CD14-positive monocyte (primary cell): ENCODE measurements at regions not wholly inside any gene's neighbourhood (a gene's known extent, or its start where the extent isn't known, plus 50 kb on each side); places are given as distances from the start of the nearest gene placed in this dataset.

Experiments
- DNase-seq, 3 donors: peaks; one replicate each; pipeline ENCODE4 v3.0.0-alpha.2; 2011 to 2022
- H2AFZ ChIP-seq: 2 replicates; pipeline ENCODE4 v1.6.0; 2012; ENCODE audit warnings: mild to moderate bottlenecking, low read depth, low read length, inconsistent platforms; ENCODE audit not compliant: insufficient read depth, poor library complexity, severe bottlenecking
- H3K27ac ChIP-seq, 2 donors: 1 replicate in 1 of 2; 2 replicates in 1 of 2; pipeline ENCODE4 v1.5.1; 2012 to 2013; ENCODE audit warnings: low read length in 2 of 2, control low read depth in 1 of 2, inconsistent platforms in 1 of 2, low read depth in 1 of 2, mild to moderate bottlenecking in 1 of 2
- H3K27me3 ChIP-seq, 2 donors: one replicate each; pipeline versions ENCODE4 v1.6.0 to v1.6.1; 2011 to 2013; ENCODE audit warnings: low read length in 2 of 2; ENCODE audit not compliant: control insufficient read depth in 2 of 2, insufficient read depth in 2 of 2
- H3K36me3 ChIP-seq, 2 donors: replicated peaks in 1 of 2; 1 replicate in 1 of 2; 2 replicates in 1 of 2; pipeline versions ENCODE4 v1.5.1 to v1.6.1; 2012 to 2013; ENCODE audit warnings: low read length in 2 of 2, control low read depth in 1 of 2, inconsistent platforms in 1 of 2, mild to moderate bottlenecking in 1 of 2; ENCODE audit not compliant: insufficient read depth in 2 of 2, control insufficient read depth in 1 of 2
- H3K4me1 ChIP-seq, 2 donors: 1 replicate in 1 of 2; 2 replicates in 1 of 2; pipeline versions ENCODE4 v1.5.1 to v1.6.1; 2012 to 2013; ENCODE audit warnings: low read length in 2 of 2, control low read depth in 1 of 2, inconsistent platforms in 1 of 2, mild to moderate bottlenecking in 1 of 2, moderate library complexity in 1 of 2; ENCODE audit not compliant: insufficient read depth in 2 of 2, control insufficient read depth in 1 of 2
- H3K4me2 ChIP-seq: replicated peaks from 2 replicates; pipeline ENCODE3; 2012; ENCODE audit warnings: low read length, moderate library complexity, mild to moderate bottlenecking; ENCODE audit not compliant: poor library complexity, severe bottlenecking; ENCODE audit errors: extremely low read depth
- H3K4me3 ChIP-seq, 3 experiments: fragments of 200-600 bp in 1 of 3; sonication (generic) in 1 of 3; replicated peaks in 1 of 3; 1 replicate in 2 of 3; 2 replicates in 1 of 3; pipeline ENCODE4 v1.5.1; 2011 to 2013; ENCODE audit warnings: low read length in 3 of 3, mild to moderate bottlenecking in 3 of 3, control low read depth in 2 of 3, low read depth in 2 of 3, inconsistent platforms in 1 of 3, moderate library complexity in 1 of 3
- H3K79me2 ChIP-seq: 2 replicates; pipeline ENCODE4 v1.6.0; 2012; ENCODE audit warnings: mild to moderate bottlenecking, control low read depth, inconsistent platforms, low read length, moderate library complexity; ENCODE audit not compliant: insufficient read depth
- H3K9ac ChIP-seq: 2 replicates; pipeline ENCODE4 v1.6.0; 2017; ENCODE audit warnings: low read length, mild to moderate bottlenecking; ENCODE audit not compliant: insufficient read depth, poor library complexity, severe bottlenecking
- H3K9me3 ChIP-seq, 2 donors: replicated peaks in 1 of 2; 1 replicate in 1 of 2; 2 replicates in 1 of 2; pipeline versions ENCODE4 v1.5.1 to v1.6.1; 2012 to 2013; ENCODE audit warnings: low read length in 2 of 2, control low read depth in 1 of 2; ENCODE audit not compliant: control insufficient read depth in 1 of 2, insufficient read depth in 1 of 2
- H4K20me1 ChIP-seq: 2 replicates; pipeline ENCODE4 v1.6.0; 2012; ENCODE audit warnings: mild to moderate bottlenecking, low read length, control low read depth, moderate library complexity; ENCODE audit not compliant: insufficient read depth
- H3K27ac Mint-ChIP-seq, 7 donors: one replicate each; pipeline ENCODE4 v1.8.0; 2020; ENCODE audit warnings: mild to moderate bottlenecking in 7 of 7, mixed read lengths in 7 of 7, moderate library complexity in 6 of 7, inconsistent platforms in 2 of 7
- H3K27me3 Mint-ChIP-seq, 3 donors: one replicate each; pipeline ENCODE4 v1.8.0; 2021 to 2022; ENCODE audit warnings: low read depth in 3 of 3, mild to moderate bottlenecking in 3 of 3, mixed read lengths in 3 of 3, moderate library complexity in 3 of 3, inconsistent platforms in 1 of 3
- H3K36me3 Mint-ChIP-seq, 2 donors: one replicate each; pipeline ENCODE4 v1.8.0; 2020; ENCODE audit warnings: mixed read lengths in 2 of 2, inconsistent platforms in 1 of 2, mild to moderate bottlenecking in 1 of 2
- H3K4me1 Mint-ChIP-seq: one replicate; pipeline ENCODE4 v1.8.0; 2020; ENCODE audit warnings: mild to moderate bottlenecking, mixed read lengths
- H3K4me3 Mint-ChIP-seq, 2 donors: one replicate each; pipeline ENCODE4 v1.8.0; 2020; ENCODE audit warnings: mild to moderate bottlenecking in 2 of 2, mixed read lengths in 2 of 2, moderate library complexity in 1 of 2
- H3K9me3 Mint-ChIP-seq, 7 donors: one replicate each; pipeline ENCODE4 v1.8.0; 2020 to 2022; ENCODE audit warnings: mixed read lengths in 7 of 7, mild to moderate bottlenecking in 6 of 7, moderate library complexity in 6 of 7, inconsistent platforms in 2 of 7
- CTCF ChIP-seq: fragments of 200-600 bp; IDR thresholded peaks from one replicate; pipeline ENCODE4 v1.8.0; 2022; ENCODE audit warnings: antibody characterized with exemption, mild to moderate bottlenecking
- WGBS: methylation state at CpG from one replicate; pipeline ENCODE4 v1.1.5; 2013; ENCODE audit warnings: missing lambda C conversion rate; ENCODE audit not compliant: insufficient coverage; 5-methylcytosine and 5-hydroxymethylcytosine counted together
- intact Hi-C, 2 donors: fragments of 100-400 bp; cut with micrococcal nuclease; formaldehyde crosslinking; loops; one replicate each; pipeline versions ENCODE4 v1.15.0 to v1.15.1; 2023

GRCh38 chrX:113260474-113260873 is 419.8 kb upstream of the AMOT start:
- Histone ChIP-seq H3K27me3 (no peaks in the 10 kb centered on the region), H3K27ac (no peak overlapping the region), H4K20me1 (no peaks in the 10 kb centered on the region), H3K4me3 (no peak overlapping the region), H3K9ac (no peak overlapping the region), H3K9me3 (peaks cover 0 to under 1% of the 10 kb centered on the region in 2 donors), H3K4me1 (no peaks in the 10 kb centered on the region), H2AFZ (no peak overlapping the region), H3K79me2 (no peaks in the 10 kb centered on the region), H3K4me2 (no peak overlapping the region), H3K36me3 (no peaks in the 10 kb centered on the region)
- peaks cover 0 to 2% (median 0%) of the 10 kb centered on the region in 3 donors for H3K27me3 Mint-ChIP-seq
- no CpG with 5 or more reads among the region's 3 CpGs for WGBS
- no peaks in the 10 kb centered on the region for H3K4me1 Mint-ChIP-seq
- peaks cover 0 to 6% (median 2%) of the 10 kb centered on the region in 7 donors for H3K9me3 Mint-ChIP-seq
- no peak overlapping the region for H3K4me3 Mint-ChIP-seq
- intact Hi-C loops, result no loop called here
- DNase-seq, result no peak
- no peak overlapping the region for H3K27ac Mint-ChIP-seq
- TF ChIP-seq CTCF, result no peak
- no peaks in the 10 kb centered on the region for H3K36me3 Mint-ChIP-seq

- Mint-ChIP-seq H3K27ac (no peak overlapping the region), H3K4me3 (no peak overlapping the region)
- no CpG with 5 or more reads among the region's 3 CpGs for WGBS
These were observed 381.7 kb upstream of the AMOT start for GRCh38 chrX:113222305-113222704.

More at GRCh38 chrX:113222305-113222704, 381.7 kb upstream of the AMOT start:
- no peaks in the 10 kb centered on the region for H3K27me3 Mint-ChIP-seq
- intact Hi-C loops, result no loop called here
- Histone ChIP-seq H3K27ac (no peak overlapping the region), H3K4me1 (no peaks in the 10 kb centered on the region), H3K79me2 (no peaks in the 10 kb centered on the region), H4K20me1 (no peaks in the 10 kb centered on the region), H3K4me3 (no peak overlapping the region), H3K9ac (no peak overlapping the region), H3K4me2 (no peak overlapping the region), H3K36me3 (no peaks in the 10 kb centered on the region), H2AFZ (no peak overlapping the region), H3K9me3 (no peaks in the 10 kb centered on the region), H3K27me3 (no peaks in the 10 kb centered on the region)
- no peaks in the 10 kb centered on the region for H3K4me1 Mint-ChIP-seq
- no peak for DNase-seq
- no peak for TF ChIP-seq CTCF
- no peaks in the 10 kb centered on the region for H3K36me3 Mint-ChIP-seq
- peaks cover 0 to 7% (median 4%) of the 10 kb centered on the region in 7 donors for H3K9me3 Mint-ChIP-seq
